ENCODE measurements at regions not wholly inside any gene's neighbourhood (a gene's known extent, or its start where the extent isn't known, plus 50 kb on each side); places are given as distances from the start of the nearest gene placed in this dataset.

GRCh38 chr1:168446081-168446480 lies 97.7 kb downstream of the XCL2 start:
- TF ChIP-seq SIN3A (IDR thresholded peaks at IDR 0.05; ENCODE audit: borderline replicate concordance, insufficient read depth, low read length) (no peak), REST (IDR thresholded peaks at IDR 0.05; ENCODE audit: insufficient read depth in 1 of 2, low read depth in 2 of 2, low read length in 2 of 2) (no peak), POLR2AphosphoS5 (IDR thresholded peaks at IDR 0.05; ENCODE audit: low read depth, low read length) (no peak), TAF1 (IDR thresholded peaks at IDR 0.05; ENCODE audit: borderline replicate concordance, insufficient read depth, low read length) (no peak)

GRCh38 chr1:168443899-168444298 lies 99.9 kb downstream of the XCL2 start:
- TF ChIP-seq POLR2AphosphoS5 (IDR thresholded peaks at IDR 0.05; ENCODE audit: low read depth, low read length) (no peak), TAF1 (IDR thresholded peaks at IDR 0.05; ENCODE audit: borderline replicate concordance, insufficient read depth, low read length) (no peak), REST (IDR thresholded peaks at IDR 0.05; ENCODE audit: insufficient read depth in 1 of 2, low read depth in 2 of 2, low read length in 2 of 2) (no peak), SIN3A (IDR thresholded peaks at IDR 0.05; ENCODE audit: borderline replicate concordance, insufficient read depth, low read length) (no peak), FOXP2 (optimal IDR thresholded peaks at IDR 0.05; ENCODE audit: borderline replicate concordance, extremely low read depth, extremely low read length, insufficient read depth) (no peak)

GRCh38 chr1:168443356-168443755 lies 100.4 kb downstream of the XCL2 start:
- TF ChIP-seq FOXP2 (optimal IDR thresholded peaks at IDR 0.05; ENCODE audit: borderline replicate concordance, extremely low read depth, extremely low read length, insufficient read depth): no peak
- no peak for TF ChIP-seq REST (IDR thresholded peaks at IDR 0.05; ENCODE audit: insufficient read depth in 1 of 2, low read depth in 2 of 2, low read length in 2 of 2)
- TF ChIP-seq TAF1 (IDR thresholded peaks at IDR 0.05; ENCODE audit: borderline replicate concordance, insufficient read depth, low read length): no peak
- TF ChIP-seq POLR2AphosphoS5 (IDR thresholded peaks at IDR 0.05; ENCODE audit: low read depth, low read length): no peak
- TF ChIP-seq SIN3A (IDR thresholded peaks at IDR 0.05; ENCODE audit: borderline replicate concordance, insufficient read depth, low read length): no peak

GRCh38 chr1:168442931-168443330 lies 100.9 kb downstream of the XCL2 start:
- TF ChIP-seq FOXP2 (optimal IDR thresholded peaks at IDR 0.05; ENCODE audit: borderline replicate concordance, extremely low read depth, extremely low read length, insufficient read depth) (no peak), TAF1 (IDR thresholded peaks at IDR 0.05; ENCODE audit: borderline replicate concordance, insufficient read depth, low read length) (no peak), POLR2AphosphoS5 (IDR thresholded peaks at IDR 0.05; ENCODE audit: low read depth, low read length) (no peak), REST (IDR thresholded peaks at IDR 0.05; ENCODE audit: insufficient read depth in 1 of 2, low read depth in 2 of 2, low read length in 2 of 2) (no peak), SIN3A (IDR thresholded peaks at IDR 0.05; ENCODE audit: borderline replicate concordance, insufficient read depth, low read length) (no peak)

GRCh38 chr1:168441745-168442144 lies 102.1 kb downstream of the XCL2 start:
- TF ChIP-seq REST (IDR thresholded peaks at IDR 0.05; ENCODE audit: insufficient read depth in 1 of 2, low read depth in 2 of 2, low read length in 2 of 2): no peak
- TF ChIP-seq TAF1 (IDR thresholded peaks at IDR 0.05; ENCODE audit: borderline replicate concordance, insufficient read depth, low read length): no peak
- TF ChIP-seq FOXP2 (optimal IDR thresholded peaks at IDR 0.05; ENCODE audit: borderline replicate concordance, extremely low read depth, extremely low read length, insufficient read depth): no peak
- TF ChIP-seq SIN3A (IDR thresholded peaks at IDR 0.05; ENCODE audit: borderline replicate concordance, insufficient read depth, low read length): no peak
- TF ChIP-seq POLR2AphosphoS5 (IDR thresholded peaks at IDR 0.05; ENCODE audit: low read depth, low read length): no peak
